HG03442 (cell line): ENCODE measurements at regions not wholly inside any gene's neighbourhood (a gene's known extent, or its start where the extent isn't known, plus 50 kb on each side); places are given as distances from the start of the nearest gene placed in this dataset.
"Not testable (repeated sequence)": the region's sequence is repeated elsewhere in the genome, so short reads cannot be mapped to it uniquely, and the experiment has no call there.

Experiments
- ATAC-seq: cut with Tn5 transposase; IDR thresholded peaks from one replicate; pipeline ENCODE4 v1.9.1; 2021; ENCODE audit warnings: mild to moderate bottlenecking, moderate library complexity; ENCODE audit not compliant: unreplicated experiment

DNA sequence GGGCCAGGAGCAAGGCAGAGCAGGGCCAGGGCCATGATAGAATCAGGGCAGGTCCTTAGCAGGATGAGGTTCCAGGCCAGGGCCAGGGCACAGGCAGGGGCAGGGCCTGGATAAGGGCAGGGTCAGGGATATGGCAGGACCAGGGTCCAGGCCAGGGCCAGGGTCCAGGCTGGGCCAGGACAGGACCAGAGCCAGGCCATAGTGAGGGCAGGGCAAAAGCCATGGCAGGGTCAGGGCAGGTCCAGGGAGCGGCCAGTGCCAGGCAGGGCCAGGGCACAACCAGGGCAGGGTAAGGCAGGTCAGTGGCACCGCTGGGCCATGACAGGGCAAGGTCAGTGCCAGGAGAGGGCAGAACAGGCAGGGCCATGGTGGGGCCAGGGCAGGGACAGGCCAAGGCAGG is 152.2 kb downstream of the LIPI start:
- no peak for ATAC-seq

DNA sequence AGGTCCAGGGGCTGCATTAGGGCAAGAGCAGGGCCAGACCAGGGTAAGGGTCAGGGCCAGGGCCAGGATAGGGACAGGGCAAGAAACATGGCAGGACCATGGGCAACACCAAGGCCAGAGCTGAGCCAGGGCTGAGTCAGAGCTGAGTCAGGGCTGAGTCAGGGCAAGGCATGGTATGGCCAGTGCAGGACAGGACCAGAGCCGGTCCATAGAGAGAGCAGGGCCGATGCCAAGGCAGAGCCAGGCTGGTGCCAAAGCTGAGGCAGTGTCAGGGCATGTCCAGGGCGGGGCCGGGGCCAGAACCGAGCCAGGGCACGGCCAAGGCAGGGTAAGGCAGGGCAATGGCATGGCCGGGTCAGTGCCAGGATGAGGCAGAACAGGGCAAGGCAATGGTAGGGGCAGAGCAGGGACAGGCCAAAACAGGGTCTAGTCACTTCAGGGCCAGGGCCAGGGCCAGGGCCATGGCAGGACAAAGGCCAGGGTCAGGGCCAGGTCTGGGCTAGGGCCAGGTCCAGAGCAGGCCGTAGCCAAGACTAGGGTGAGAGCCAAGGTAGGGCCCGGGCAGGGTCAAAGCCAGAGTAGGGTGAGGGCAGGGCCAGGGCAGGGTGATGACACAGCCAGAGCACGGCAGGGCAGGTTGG is 152.8 kb downstream of the LIPI start:
- ATAC-seq, result not testable (repeated sequence)

DNA sequence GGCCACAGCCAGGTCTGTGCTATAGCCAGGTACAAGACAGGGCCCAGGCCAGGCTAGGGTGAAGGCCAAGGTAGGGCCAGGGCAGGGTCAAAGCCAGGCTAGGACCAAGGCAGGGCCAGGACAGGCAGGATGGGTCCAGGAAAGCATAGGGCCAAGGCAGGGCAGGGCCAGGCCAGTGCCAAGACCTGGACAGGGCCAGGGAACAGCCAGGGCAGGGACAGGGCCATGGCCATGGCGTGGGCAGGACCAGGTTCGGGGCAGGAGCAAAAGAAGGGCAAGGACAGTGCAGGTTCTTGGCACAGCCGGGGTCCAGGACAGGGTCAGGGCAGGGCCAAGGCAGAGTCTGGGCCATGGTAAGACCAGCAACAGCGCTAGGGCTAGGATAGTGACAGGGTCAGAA is 153.4 kb downstream of the LIPI start:
- ATAC-seq, result no peak

DNA sequence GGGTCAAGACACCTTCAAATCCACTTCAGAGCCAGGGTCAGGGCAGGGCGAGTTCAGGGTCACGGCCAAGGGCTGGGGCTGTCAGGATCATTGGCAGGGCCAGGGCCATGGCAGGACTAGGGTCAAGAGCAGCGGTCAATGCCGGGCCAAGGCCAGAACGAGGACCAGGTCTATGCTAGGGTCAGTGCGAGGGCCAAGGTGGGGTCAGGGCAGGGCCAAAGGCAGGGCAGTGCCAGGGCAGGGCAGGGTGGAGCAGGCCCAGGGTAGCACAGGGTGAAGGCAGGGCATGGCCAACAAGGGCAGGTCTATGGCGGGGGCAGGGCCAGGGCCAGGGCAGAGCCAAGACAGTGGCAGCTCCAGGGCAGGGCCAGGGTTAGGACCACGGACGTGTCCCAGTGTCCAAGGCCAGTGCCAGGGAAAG is 154.0 kb downstream of the LIPI start:
- ATAC-seq, result no peak

DNA sequence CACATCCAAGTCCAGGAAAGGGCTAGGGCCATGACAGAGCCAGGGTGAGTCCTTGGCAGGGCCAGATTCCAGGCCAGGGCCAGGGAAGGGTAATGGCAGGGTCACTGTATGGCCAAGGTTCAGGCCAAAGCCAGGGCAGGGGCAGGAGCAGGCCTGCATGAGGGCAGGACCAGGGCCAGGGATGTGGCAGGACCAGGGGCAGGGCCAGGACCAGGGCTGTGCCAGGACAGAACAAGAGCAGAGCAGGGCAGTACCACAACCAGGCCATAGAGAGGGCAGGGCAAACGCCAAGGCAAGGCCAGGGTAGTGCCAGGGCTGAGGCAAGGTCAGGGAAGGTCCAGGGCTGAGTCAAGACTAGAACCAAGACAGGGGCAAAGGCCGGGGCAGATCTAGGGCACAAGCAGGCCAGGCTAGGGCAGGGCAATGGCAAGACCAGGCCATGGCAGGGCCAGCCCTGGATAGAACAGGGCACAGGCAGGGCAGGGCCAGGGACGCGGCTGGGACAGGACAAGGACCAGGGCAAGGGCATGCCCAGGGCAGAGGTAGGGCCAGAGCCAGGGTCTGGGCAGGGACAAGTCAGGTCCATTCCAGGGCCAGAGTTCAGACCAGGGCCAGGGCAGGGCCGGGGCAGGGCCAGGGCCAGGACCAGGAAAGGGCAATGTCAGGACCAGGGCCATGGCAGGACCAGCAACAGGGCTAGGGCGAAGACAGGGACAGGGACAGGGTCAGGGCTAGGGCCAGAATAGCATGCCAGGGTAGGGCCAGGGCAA is 154.8 kb downstream of the LIPI start:
- ATAC-seq, result not testable (repeated sequence)

DNA sequence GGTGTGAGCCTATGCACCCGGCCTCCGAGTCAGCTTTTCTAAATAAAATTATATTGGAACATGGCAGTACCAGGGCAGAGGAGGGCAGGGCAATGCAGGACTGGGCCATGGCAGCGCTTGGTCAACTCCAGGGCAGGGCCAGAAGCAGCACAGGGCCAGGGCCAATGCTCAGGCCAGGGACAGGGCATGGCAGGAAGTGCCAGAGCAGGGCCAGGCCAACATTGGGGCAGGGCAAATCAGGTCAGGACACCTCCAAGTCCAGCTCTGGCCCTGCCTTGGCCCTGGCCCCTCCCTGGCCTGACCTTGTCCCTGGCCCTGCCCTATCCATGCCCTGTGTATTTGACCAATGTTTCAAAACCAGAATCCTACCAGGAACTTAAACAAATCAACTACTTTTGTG is 156.1 kb downstream of the LIPI start:
- ATAC-seq, result no peak

DNA sequence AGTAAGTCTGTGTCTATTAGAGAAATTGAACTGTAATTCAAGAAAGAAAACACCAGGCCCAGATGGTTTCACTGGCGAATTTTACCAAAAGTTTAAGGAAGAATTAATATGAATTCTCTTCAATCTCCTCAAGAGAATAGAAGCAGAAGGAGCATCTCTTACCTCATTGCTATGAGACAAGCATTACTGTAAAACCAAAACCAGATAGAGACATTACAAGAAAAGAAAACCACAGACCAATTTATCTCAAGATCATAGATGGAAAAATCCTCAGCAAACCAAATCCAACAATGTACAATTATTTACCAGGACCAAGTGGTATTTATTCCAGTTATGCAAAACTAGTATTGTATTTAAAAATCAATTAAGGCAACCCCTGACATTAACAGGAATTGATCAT is 160.6 kb downstream of the LIPI start:
- ATAC-seq, result no peak

DNA sequence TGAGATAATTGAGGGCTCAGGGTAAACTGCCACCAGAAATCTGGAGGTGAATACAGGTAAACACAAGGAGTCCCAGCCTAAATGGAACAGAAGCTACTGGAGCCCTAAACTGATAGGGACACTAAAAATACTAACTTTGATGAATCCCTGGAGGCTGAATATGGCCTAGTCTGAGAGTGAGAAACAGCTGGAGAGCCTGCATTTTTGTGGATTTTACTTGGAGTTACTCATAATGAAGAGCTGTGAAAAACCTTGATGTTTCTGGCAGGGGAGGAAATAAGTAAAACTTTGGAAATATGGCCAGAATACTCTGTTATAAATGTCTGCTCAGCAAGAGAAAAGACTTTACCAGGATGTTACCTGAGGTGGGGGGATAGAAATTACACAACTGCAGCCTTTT is 164.4 kb downstream of the LIPI start:
- no peak for ATAC-seq

DNA sequence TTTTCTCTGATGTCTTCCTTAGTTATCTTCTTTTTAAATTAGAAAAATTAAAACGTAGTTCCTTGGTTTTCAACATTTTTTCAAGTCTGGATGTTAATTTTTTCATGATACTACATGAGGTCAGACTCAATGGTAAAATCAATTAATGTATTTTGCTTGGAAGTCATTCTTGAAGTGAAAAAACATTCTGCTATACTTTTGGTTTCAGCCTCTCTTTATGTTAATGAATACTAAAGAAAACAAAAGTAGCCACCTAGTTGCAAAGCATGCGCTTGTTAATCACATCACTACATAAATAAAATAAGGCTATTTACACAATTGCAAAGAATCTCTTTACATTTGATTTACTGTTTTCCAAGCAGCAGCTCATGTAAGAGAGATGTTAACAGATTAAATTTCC is 170.4 kb downstream of the LIPI start:
- peak; percentile 52 for ATAC-seq

DNA sequence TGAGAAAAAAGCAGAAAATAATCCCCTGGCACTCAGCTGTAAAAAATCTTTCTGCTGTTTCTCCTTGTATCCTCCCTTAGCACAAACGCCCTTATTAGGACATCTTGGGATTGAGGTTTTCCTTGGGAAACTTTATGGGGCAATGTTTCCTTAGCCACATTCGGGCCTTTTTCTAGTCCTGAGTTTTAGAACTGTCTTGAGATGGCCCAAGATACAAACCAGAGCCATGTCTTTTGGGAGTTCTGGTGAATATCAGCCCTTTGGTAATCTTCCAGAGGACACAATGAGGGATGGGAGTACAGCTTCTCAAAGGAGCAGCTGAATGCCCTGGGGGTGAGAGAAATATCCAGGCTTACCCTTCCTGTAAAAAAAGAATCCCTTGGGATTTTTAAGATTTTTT is 182.1 kb downstream of the LIPI start:
- ATAC-seq, result not testable (repeated sequence)

DNA sequence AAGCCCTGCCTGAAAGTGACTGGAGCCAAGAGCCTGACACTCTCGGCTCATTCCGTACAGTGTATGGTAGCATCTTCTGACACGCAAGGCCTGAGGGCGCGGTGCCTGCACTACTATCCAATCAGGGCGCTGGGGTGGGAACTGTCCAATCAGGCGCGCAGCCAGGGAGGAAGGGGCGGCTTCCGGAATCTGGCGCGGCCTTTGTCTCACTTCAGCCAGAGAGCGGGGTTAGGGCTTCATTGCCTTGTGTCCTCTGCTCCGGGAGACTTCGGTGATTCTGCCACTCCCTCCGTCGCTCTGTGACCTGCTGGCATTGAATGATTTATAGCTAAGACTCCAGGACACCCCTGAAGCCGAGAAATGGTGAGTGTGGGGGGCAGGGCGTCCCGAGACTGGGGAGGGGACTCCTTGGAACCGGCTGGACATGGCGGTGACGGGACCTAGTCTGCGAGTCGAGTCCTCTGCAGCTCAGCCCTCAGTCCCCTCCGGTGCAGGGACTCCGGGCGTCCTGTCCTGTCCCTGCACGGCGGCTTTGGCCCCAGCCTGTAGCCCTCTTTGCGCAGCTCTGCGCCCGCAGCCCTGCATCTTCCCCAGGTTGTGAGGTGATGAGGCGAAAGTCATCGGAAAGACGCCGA is 183.4 kb downstream of the LIPI start:
- peak; percentile 100 for ATAC-seq

DNA sequence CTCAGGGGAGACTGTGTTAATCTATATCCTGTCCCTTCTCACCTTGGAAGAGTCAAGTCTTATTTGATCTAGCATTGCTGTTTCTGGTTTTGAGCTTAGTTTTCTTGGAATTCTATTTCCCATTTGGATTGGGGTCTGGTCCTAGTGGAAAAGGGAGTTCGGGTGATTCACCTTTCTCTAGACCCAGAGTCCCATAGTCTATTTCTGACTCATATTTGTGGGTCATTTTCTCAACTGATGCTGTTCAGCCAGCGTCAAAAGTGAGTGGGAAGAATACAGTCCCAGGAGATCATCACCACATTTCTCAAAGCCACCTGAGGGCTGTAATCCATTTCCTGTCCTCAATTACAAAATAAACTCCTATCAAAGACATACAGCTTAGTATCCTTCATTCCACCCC is 190.6 kb downstream of the LIPI start:
- ATAC-seq, result peak; percentile 64

DNA sequence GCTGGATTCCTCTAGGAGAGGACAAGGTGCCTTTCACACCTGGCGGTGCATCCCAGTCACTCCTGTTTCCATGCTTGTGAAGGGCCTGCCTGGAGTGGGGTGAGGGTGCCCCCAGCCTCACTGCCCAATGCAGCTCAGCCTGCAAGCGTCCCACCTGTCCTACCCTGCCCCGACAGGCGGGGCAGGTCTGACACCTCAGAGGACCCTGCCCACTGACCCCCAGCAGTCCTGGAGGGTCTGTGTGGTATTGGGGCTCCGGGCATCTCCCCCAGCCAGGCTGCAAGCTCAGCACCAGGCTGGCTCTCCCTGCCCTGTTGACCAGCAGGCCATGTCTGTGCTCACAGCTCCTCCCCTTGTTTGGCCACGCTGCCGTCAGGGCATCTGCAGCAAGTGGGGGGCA is 194.9 kb downstream of the LIPI start:
- not testable (repeated sequence) for ATAC-seq

DNA sequence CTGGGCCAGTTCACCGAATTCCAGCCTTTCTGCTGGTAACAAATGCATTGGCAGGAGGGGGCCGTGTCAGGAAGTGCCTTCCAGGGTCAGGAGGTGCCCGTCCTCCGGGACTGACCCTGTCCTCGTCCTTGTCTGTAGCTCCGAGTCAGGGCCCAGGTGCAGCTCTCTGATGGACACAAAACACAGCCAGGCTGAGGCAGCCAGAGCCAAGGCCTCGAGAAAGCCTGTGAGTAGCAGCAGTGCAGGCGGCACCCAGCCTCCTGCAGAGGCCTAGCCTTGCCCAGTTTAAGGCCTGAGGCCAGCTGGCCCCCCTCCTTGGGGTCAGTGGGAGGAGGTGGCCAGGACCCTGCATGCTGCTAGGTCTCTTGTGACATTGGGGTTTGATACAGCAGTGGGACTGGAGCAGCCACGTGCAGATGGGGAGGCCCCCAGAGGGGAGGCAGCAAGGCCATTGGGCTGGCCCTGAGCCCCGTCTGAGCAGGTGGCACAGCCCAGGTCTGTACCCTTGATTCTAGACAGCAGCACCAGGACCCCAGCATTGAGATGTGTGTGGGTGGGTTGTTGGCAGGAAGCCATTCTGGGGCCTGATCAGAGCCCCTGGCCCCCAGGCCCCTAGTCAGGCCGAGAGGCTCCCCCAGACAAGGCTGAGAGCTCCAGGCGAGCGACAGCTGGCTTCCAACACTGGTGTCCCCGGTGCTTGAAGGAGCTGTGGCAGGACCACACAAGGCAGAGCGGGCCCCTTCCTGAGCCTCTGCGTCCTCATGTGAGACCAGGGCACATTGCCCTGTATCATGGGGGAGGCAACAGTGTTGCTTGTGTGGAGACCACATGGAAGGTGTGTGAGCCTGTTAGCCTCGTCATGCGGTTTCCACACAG is 196.9 kb downstream of the LIPI start:
- ATAC-seq, result not testable (repeated sequence)

DNA sequence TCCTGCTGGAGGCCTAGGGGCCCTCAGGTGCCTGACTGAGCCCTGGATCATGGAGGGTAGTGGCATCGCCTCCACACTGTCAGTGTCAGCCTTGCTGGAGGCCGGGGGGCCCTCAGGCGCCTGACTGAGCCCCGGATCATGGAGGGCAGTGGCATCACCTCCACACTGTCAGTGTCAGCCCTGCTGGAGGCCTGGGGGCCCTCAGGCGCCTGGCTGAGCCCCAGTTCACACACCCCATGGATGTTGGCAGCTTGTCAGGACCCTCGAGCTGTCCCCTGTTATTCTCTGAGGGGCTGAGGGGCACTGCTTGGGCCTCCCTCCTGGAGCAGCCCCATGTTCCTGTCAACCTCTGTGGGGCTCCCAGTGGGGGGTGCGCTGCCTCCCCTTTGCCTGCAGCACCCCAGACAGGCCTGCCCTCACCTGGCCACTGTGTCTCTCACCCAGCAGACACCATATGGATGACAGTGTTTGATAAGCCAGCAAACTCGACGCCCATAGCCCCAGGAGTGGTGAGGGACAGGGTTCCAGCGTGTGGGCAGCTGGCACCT is 197.6 kb downstream of the LIPI start:
- no peak for ATAC-seq

DNA sequence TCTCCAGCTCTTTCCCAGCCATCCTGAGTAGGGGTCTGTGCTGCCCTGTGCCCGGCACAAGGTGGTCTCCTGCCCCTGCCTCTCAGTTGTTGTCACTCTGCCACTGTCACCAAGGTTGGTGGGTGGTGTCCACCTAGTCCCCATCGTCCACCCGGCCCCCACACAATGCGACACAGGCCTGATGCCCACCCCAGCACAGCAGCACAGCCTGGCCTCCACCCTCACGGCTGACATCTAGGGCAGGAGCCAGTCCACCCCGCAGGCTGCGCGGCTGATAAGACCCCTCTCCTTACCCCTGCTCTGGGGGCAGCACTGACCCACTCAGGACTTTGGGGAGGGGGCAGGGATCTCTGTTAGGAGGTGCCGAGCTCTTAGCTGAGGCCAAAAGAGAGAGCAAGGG is 198.3 kb downstream of the LIPI start:
- ATAC-seq, result no peak

DNA sequence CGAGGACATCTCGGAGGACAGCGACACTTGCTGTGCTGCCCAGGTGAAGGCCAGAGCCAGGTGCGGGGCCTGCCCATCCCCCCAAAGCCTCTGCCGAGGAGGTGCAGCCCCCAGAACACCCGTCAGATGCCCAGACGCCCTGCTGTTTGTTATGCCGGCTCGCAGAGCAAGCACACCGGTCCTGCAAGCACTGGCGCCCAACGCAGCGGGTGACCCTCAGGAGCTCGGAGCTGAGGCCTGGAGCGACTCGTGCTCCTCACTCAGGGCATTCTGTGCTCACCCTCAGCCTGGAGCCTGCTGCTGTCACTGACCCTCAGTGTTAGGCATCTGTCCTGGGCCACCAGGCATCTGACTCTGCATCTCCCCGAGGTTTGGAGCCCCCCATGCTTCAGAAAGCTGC is 199.0 kb downstream of the LIPI start:
- ATAC-seq, result not testable (repeated sequence)

DNA sequence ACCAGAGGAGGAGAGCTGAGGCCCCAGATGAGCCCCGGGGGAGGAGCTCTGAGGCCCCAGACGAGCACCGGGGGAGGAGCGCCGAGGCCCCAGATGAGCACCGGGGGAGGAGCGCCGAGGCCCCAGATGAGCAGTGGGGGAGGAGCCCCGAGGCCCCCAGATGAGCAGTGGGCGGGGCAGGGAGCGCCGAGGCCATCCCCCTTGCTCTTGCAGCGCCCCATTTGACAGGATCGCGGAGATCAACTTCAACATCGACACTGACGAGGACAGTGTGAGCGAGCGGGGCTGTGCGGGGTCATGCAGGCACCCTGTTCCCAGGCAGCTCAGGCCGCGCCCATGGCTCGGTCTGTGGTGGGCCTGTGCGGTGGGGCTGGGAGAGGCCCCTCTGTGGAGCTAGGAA is 199.6 kb downstream of the LIPI start:
- not testable (repeated sequence) for ATAC-seq

DNA sequence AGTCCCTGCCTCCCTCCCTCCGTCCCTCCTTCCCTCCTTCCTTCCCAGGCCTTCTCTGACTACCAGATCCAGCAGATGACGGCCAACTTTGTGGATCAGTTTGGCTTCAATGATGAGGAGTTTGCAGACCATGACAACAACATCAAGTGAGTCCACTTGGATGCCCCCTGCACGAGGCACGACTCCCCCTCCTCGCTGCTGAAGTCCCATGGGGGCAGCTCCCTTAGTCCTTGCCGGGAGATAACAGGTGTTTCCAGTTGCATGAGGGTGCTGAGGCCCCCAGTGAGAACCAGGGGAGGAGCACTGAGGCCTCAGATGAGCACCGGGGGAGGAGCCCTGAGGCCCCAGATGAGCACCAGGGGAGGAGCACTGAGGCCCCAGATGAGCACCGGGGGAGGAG is 200.0 kb downstream of the LIPI start:
- ATAC-seq, result no peak

DNA sequence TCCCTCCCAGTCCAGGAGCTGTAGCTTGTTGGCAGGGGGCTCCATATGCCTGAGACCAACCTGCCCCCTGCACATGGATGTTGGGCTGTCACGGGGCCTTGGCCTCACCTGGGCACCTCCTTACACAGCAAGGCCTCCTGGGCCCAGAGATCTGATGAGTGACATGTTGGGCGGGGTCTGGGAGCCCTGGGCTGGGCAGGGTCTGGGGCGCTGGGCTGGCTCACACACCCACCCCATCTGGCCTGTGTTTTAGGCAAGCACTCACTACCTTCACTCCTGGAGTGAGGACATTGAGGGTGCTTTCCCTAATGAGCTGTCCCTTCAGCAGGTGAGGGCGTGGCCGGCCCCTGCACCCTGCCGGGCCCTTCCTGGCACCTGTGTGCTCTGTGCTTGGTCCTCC is 200.8 kb downstream of the LIPI start:
- ATAC-seq, result not testable (repeated sequence)
